ENCODE measurements at regions not wholly inside any gene's neighbourhood (a gene's known extent, or its start where the extent isn't known, plus 50 kb on each side); places are given as distances from the start of the nearest gene placed in this dataset.

DNA sequence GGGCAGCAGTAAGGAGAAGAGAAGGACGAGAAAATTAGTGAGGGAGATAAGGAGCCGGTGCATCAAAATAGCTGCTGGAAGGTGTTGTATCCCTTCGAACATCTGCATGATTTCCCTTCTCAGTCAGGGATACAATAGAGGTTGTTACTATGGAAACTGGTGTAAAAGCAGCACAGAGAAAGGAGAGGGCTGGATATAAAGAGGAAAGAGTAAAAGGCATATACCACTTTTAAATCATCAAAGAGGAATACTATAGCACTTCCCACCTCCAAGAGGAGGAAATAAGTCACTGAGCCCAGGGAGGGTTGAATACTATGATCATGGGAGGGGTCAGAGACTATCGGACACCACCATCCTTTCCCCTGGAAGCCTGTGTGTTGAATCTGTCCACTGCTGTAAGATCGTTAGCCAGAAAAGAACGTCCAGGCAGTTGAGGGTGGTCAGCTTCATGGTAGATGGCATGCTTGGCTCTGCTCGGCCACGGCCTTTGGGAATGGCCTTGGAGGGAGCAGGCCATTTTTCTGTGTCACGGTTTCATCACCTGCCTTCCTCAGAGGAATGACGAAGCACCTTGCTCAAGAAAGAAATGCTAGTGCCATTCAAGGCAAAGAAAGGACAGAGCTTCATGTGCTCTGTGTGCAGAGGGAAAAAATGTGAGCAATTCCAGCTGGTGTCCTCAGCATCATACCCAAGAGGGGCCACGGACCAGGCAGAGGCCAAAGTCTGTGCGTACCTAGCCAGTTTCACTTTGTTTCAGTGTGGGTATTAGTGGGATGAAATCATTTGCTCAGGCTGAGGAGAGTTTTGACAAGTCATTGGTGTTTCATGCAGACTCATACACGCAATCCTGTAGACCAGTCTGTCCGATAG is 64.2 kb downstream of the IRF2BP2 start:
- Histone ChIP-seq H2BK20ac (ENCODE audit: low read depth, low read length) (peak overlapping the region; percentile 67; the same call in 1 of the 2 replicates), H4K8ac (ENCODE audit: low read depth in 2 of 2, low read length in 2 of 2) (peak overlapping the region in 1 of 2 experiments; percentile 39; a peak in 1 of 4 replicates), H4K20me1 (ENCODE audit: insufficient read depth, low read length) (no peaks in the 10 kb centered on the region), H3K4me2 (ENCODE audit: low read depth, low read length) (peak overlapping the region; percentile 64), H2AK9ac (replicated peaks; ENCODE audit: low read depth, low read length, poor library complexity) (peak overlapping the region; percentile 71), H2BK15ac (ENCODE audit: low read depth, low read length) (peak overlapping the region; percentile 57; the same call in 1 of the 3 replicates), H3K14ac (replicated peaks; ENCODE audit: low read depth, low read length) (peak overlapping the region; percentile 82), H4K5ac (ENCODE audit: low read depth, low read length) (0 out of 2 replicates have a peak overlapping the region, but pooled peaks have one; percentile 14), H3K9me1 (ENCODE audit: insufficient read depth, low read length) (peaks cover 16% of the 10 kb centered on the region), H3K23ac (ENCODE audit: low read depth, low read length) (peak overlapping the region; percentile 60; the same call in 1 of the 2 replicates), H3K4me1 (ENCODE audit: control insufficient read depth, insufficient read depth, low read length) (peaks cover 19% of the 10 kb centered on the region), H3K4ac (ENCODE audit: low read depth, low read length) (peak overlapping the region; percentile 84; the same call in 1 of the 2 replicates), H2BK120ac (ENCODE audit: low read depth, low read length) (peak overlapping the region; percentile 68; the same call in 1 of the 2 replicates), H2AFZ (replicated peaks; ENCODE audit: low read length, poor library complexity) (peak overlapping the region; percentile 67), H4K91ac (ENCODE audit: insufficient read depth, low read depth, low read length) (0 out of 2 replicates have a peak overlapping the region, but pooled peaks have one; percentile 8), H2AK5ac (ENCODE audit: low read depth, low read length) (peak overlapping the region; percentile 65), H3K9me3 (ENCODE audit: control insufficient read depth, insufficient read depth, low read length) (no peaks in the 10 kb centered on the region), H3K27me3 (ENCODE audit: control insufficient read depth, insufficient read depth, low read length) (no peaks in the 10 kb centered on the region), H3K36me3 (ENCODE audit: control insufficient read depth, insufficient read depth, low read length) (no peaks in the 10 kb centered on the region), H3K4me3 (ENCODE audit: insufficient read depth, low read depth, low read length) (no peak overlapping the region), H3K79me1 (ENCODE audit: low read depth in 1 of 2, low read length in 2 of 2) (no peaks in the 10 kb centered on the region), H3K27ac (ENCODE audit: insufficient read depth, low read length) (no peak overlapping the region), H2BK5ac (ENCODE audit: low read depth, low read length, poor library complexity, severe bottlenecking) (no peak overlapping the region), H3K56ac (ENCODE audit: extremely low read depth, insufficient read depth, low read length) (no peak overlapping the region), H3K9ac (ENCODE audit: low read depth, low read length) (no peak overlapping the region; the same call in 1 of the 2 replicates), H3K18ac (ENCODE audit: low read depth, low read length) (0 out of 2 replicates have a peak overlapping the region, but pooled peaks have one; percentile 11)
- in situ Hi-C loops (cut with MboI; ENCODE audit: low sequenced_read_pairs) = loop anchor here (5.0 kb wide), 1 partner anchor 52 kb away; no protein-coding TSS in a partner anchor
- no peak for ATAC-seq (ENCODE audit: low read depth)
- intact Hi-C loops (cut with micrococcal nuclease) = no loop called here
- ChIA-PET CTCF (no interaction called here), POLR2A (ENCODE audit: unreplicated experiment) (no interaction called here)
- BruUV-seq (replicated peaks) = no TSS peak
- dilution Hi-C loops (cut with HindIII; ENCODE audit: low sequenced_read_pairs, unreplicated experiment) = no loop called here
- peak; percentile 44 for DNase-seq
- WGBS, 2 experiments (ENCODE audit: extremely low coverage in 2 of 2, insufficient read length in 1 of 2) = 55 to 100% methylated on average over 1 to 4 of the region's 14 CpGs
- no peak for TF ChIP-seq MAFK (IDR thresholded peaks at IDR 0.05; ENCODE audit: low read depth, low read length)
- no peak for TF ChIP-seq RFX5 (IDR thresholded peaks at IDR 0.05; ENCODE audit: low read depth, low read length)
- TF ChIP-seq MAZ (IDR thresholded peaks at IDR 0.05; ENCODE audit: borderline replicate concordance, low read depth, low read length) = no peak
- TF ChIP-seq, protein P1, sequence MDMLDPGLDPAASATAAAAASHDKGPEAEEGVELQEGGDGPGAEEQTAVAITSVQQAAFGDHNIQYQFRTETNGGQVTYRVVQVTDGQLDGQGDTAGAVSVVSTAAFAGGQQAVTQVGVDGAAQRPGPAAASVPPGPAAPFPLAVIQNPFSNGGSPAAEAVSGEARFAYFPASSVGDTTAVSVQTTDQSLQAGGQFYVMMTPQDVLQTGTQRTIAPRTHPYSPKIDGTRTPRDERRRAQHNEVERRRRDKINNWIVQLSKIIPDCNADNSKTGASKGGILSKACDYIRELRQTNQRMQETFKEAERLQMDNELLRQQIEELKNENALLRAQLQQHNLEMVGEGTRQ (IDR thresholded peaks at IDR 0.05; ENCODE audit: low read depth, low read length) = no peak
- TF ChIP-seq NFE2L2 (IDR thresholded peaks at IDR 0.05; ENCODE audit: low read depth, low read length) = no peak
- no peak for TF ChIP-seq CHD1 (IDR thresholded peaks at IDR 0.05; ENCODE audit: low read depth, low read length)
- TF ChIP-seq, protein P2, sequence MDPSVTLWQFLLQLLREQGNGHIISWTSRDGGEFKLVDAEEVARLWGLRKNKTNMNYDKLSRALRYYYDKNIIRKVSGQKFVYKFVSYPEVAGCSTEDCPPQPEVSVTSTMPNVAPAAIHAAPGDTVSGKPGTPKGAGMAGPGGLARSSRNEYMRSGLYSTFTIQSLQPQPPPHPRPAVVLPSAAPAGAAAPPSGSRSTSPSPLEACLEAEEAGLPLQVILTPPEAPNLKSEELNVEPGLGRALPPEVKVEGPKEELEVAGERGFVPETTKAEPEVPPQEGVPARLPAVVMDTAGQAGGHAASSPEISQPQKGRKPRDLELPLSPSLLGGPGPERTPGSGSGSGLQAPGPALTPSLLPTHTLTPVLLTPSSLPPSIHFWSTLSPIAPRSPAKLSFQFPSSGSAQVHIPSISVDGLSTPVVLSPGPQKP (IDR thresholded peaks at IDR 0.05; ENCODE audit: borderline replicate concordance, low read depth, low read length) = no peak
- TF ChIP-seq BHLHE40 (IDR thresholded peaks at IDR 0.05; ENCODE audit: low read depth, low read length) = no peak
- no peak for TF ChIP-seq SMC3 (IDR thresholded peaks at IDR 0.05; ENCODE audit: low read depth, low read length)
- TF ChIP-seq RAD21 (IDR thresholded peaks at IDR 0.05; ENCODE audit: low read length) = no peak
- no peak for TF ChIP-seq RCOR1 (IDR thresholded peaks at IDR 0.05; ENCODE audit: insufficient replicate concordance, low read length)
- no peak for TF ChIP-seq FOS (IDR thresholded peaks at IDR 0.05; ENCODE audit: low read depth, low read length)
- TF ChIP-seq, protein P3, sequence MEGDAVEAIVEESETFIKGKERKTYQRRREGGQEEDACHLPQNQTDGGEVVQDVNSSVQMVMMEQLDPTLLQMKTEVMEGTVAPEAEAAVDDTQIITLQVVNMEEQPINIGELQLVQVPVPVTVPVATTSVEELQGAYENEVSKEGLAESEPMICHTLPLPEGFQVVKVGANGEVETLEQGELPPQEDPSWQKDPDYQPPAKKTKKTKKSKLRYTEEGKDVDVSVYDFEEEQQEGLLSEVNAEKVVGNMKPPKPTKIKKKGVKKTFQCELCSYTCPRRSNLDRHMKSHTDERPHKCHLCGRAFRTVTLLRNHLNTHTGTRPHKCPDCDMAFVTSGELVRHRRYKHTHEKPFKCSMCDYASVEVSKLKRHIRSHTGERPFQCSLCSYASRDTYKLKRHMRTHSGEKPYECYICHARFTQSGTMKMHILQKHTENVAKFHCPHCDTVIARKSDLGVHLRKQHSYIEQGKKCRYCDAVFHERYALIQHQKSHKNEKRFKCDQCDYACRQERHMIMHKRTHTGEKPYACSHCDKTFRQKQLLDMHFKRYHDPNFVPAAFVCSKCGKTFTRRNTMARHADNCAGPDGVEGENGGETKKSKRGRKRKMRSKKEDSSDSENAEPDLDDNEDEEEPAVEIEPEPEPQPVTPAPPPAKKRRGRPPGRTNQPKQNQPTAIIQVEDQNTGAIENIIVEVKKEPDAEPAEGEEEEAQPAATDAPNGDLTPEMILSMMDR (conservative IDR thresholded peaks at IDR 0.05; ENCODE audit: low read depth, low read length) = no peak

Measured in IMR-90 (cell line).